Stimulated activated CD8-positive, alpha-beta memory T cell treated with anti-CD3 and anti-CD28 coated beads, Interleukin-15, amount 100 ng/mL, for 48 hours (primary cell): ENCODE measurements at regions not wholly inside any gene's neighbourhood (a gene's known extent, or its start where the extent isn't known, plus 50 kb on each side); places are given as distances from the start of the nearest gene placed in this dataset.
"Not testable (repeated sequence)": the region's sequence is repeated elsewhere in the genome, so short reads cannot be mapped to it uniquely, and the experiment has no call there.

Experiments
- DNase-seq, 2 donors: peaks; one replicate each; pipeline ENCODE4 v3.0.0-alpha.2; 2020; ENCODE audit warnings: low read depth in 2 of 2

GRCh38 chr9:97773091-97773490 lies 76.0 kb upstream of the XPA start:
- no peak for DNase-seq

DNA sequence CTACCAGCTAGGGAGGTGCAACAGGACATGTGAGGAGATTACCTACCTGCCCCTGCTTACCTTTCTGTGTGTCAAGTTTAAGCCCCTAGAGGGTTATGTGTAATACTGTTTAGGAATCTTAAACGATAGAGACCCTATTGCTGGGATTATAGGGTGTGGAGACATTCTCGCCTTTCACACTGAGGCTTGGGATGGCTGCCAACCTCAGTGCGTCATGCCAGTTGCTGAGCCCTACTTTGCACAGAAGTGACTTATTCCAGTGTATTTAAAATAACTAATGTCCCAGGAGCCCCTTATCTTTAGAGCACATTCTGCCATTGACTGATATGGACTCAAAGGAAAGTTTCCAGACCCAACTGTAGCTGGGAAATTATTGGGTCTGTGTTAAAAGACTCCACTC lies 76.6 kb upstream of the XPA start:
- no peak for DNase-seq

GRCh38 chr9:97774673-97775072 lies 77.5 kb upstream of the XPA start:
- no peak for DNase-seq

GRCh38 chr9:97778740-97779139 lies 74.3 kb upstream of the FOXE1 start:
- not testable (repeated sequence) for DNase-seq

DNA sequence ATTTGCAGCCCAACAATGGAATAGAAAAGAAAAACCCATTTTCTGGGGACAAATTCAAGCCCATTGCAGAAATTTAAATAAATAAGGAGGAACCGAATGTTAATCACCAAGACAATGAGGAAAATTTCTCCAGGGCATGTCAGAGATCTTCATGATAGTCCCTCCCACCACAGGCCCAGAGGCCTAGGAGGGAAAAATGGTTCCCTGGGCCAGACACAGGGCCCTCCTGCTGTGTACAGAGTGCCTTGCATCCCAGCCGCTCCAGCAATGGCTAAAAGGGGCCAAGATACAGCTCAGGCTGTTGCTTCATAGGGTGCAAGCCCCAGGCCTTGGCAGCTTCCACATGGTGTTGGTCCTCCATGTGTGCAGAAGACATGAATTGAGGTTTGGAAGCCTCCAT lies 73.4 kb upstream of the FOXE1 start:
- DNase-seq, result no peak

GRCh38 chr9:97781902-97782301 lies 71.1 kb upstream of the FOXE1 start:
- no peak for DNase-seq

GRCh38 chr9:97786341-97786740 lies 66.7 kb upstream of the FOXE1 start:
- DNase-seq, result no peak

- DNase-seq, result no peak
Observed at GRCh38 chr9:97787551-97787950, 65.5 kb upstream of the FOXE1 start.

DNA sequence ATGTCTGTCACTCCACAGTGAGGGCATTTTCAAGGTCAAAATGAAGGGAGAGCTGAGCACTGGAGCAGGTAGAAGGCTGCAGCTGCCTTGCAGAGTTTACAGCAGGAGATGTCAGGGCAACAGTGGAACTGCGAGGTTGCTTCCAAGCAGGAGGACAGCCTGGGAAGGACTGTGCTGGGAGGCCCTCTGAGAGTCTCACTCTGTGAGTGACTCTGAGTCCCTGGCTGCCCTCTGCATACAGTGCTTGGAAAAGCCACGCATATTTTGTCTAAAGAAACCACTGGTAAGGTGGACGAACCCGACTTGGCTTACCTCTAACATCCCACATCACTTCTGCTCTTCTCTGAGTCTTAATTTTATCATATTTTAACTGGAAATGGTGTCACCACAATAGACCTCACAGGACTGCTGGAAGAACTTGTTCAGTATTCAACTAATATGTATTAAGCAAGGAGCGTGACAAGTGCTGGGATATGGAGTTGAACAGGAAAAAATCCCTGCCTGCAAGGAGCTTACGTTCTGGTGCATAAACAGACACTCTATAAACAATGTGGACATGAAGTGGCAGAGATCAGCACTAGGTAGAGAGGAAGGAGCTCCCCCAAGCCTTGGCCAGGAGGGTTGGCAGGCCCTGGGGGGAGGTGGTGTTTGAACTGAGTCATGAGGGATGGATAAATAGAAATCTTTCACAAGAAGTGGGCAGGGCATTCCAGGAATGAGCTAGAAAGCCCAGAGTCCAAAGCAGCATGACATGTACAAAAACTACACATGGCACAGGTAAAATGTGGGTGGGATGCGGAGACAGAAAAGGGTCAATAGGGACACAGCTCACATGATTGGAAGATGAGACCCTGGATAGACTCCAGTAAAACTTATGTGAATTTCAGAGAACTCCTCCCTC lies 64.0 kb upstream of the FOXE1 start:
- no peak for DNase-seq

DNA sequence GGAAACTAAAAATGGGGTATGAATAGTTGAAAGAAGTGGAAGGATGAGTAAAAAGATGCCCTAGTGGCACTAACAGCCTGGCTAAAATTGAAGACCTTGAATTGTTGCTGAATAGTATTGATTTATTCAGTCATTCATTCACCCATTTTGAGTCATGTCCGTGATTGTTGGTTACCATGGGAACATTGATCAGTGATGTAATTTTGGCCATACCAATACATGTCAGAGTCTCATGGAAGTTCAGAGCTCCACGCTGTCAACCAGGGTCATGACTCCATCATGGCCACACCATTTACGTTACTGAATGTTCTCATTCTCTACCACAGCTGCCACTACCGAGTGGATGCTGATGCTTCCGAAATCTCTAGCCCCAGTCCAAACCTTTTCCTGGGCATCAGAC lies 62.5 kb upstream of the FOXE1 start:
- DNase-seq, result no peak

DNA sequence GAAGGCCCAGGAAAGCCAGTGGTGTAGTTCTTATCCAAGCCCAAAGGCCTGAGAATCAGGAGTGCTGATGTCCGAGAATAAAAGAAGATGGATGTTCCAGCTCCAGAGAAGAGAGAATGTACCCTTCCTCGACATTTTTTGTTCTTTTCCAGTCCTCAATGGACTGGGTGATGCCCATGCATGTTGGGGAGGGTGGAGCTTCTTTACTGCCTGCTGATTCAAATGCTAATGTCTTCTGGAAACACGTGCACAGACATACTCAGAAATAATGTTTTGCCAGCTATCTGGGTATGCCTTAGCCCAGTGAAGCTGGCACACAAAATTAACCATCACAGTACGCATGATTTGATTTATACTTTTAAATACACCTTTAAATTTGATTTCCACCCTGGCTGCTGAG lies 61.5 kb upstream of the FOXE1 start:
- no peak for DNase-seq

GRCh38 chr9:97793067-97793466 lies 60.0 kb upstream of the FOXE1 start:
- no peak for DNase-seq

DNA sequence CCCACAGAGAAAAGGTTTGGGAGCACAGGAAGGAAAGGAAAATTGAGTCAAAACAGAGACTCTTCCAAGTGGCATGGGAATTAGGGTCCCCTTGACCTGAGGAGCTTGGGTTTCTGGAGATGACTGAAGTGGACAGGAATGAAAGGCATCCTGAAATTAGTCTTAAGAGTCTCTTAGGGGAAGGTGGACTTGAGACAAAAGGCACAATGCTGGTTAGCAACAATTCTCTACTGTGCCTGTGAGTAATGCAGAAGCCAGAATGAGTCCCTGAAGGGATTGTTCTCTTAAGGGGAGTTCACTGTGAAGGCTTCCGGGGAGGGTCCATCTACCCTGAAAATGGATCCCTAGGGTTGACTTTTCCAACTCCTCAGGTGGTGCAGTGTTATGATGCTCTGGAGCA lies 58.4 kb upstream of the FOXE1 start:
- no peak for DNase-seq

DNA sequence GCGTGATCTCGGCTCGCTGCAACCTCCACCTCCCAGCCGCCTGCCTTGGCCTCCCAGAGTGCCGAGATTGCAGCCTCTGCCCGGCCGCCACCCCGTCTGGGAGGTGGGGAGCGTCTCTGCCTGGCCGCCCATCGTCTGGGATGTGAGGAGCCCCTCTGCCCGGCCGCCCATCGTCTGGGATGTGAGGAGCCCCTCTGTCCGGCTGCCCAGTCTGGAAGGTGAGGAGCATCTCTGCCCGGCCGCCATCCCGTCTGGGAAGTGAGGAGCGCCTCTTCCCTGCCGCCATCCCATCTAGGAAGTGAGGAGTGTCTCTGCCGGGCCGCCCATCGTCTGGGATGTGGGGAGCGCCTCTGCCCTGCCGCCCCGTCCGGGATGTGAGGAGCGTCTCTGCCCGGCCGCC lies 56.9 kb upstream of the FOXE1 start:
- not testable (repeated sequence) for DNase-seq

DNA sequence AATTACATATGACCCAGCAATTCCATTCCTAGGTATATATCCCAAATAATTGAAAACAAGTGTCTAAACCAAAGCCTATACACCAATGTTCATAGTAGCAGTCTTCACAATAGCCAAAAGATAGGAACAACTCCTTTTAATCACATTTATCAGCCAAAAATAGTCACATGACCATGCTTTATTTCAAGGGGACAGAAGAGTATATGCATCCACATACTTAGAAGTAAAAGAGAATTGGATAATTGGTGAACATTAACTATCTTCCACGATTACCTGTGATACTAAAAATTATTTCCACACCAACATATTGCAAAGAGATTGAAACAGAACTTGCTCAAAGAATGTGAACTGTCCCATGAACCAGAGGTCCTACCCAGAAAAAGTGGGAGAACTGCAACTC lies 51.8 kb upstream of the FOXE1 start:
- DNase-seq, result no peak

DNA sequence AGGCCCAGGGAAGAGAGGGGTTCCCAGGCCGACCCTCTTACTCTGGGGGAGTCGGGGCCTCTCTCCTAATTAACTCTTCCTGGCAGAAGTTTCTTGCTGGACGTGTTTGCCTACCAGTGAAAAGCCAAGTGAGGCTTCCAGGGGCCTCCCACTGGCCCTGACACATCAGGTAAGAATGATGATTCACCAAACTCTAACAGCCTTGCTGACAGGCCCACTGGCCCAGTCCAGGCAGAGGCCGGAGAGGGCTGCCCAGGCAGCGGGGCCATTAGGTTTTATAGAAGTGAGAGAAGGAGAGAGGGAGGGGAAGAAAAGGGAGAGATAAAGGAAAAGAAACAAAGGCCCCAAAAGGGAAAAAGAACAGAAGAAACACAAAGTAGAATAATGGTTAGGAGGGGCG lies 50.8 kb upstream of the FOXE1 start:
- no peak for DNase-seq

- peak; percentile 44 to 54 for DNase-seq
Observed at GRCh38 chr9:97803167-97804058, 49.6 kb upstream of the FOXE1 start.
